Endothelial cell (in vitro differentiated cells): ENCODE measurements at regions not wholly inside any gene's neighbourhood (a gene's known extent, or its start where the extent isn't known, plus 50 kb on each side); places are given as distances from the start of the nearest gene placed in this dataset.

Source experiments
- DNase-seq: peaks from one replicate; pipeline ENCODE4 v3.0.0; 2021; ENCODE audit warnings: low spot score
- H3K27ac Mint-ChIP-seq: one replicate; pipeline ENCODE4 v1.8.0; 2021; ENCODE audit warnings: mixed read lengths, inconsistent platforms; ENCODE audit not compliant: unreplicated experiment
- H3K27me3 Mint-ChIP-seq: one replicate; pipeline ENCODE4 v1.8.0; 2021; ENCODE audit warnings: mild to moderate bottlenecking, moderate library complexity, mixed read lengths, inconsistent platforms; ENCODE audit not compliant: unreplicated experiment
- H3K36me3 Mint-ChIP-seq: one replicate; pipeline ENCODE4 v1.8.0; 2021; ENCODE audit warnings: mild to moderate bottlenecking, low read depth, mixed read lengths, inconsistent platforms; ENCODE audit not compliant: unreplicated experiment
- H3K4me1 Mint-ChIP-seq: one replicate; pipeline ENCODE4 v1.8.0; 2021; ENCODE audit warnings: mild to moderate bottlenecking, mixed read lengths, inconsistent platforms; ENCODE audit not compliant: unreplicated experiment
- H3K4me3 Mint-ChIP-seq: one replicate; pipeline ENCODE4 v1.8.0; 2021; ENCODE audit warnings: mild to moderate bottlenecking, mixed read lengths, inconsistent platforms; ENCODE audit not compliant: unreplicated experiment
- H3K9me3 Mint-ChIP-seq: one replicate; pipeline ENCODE4 v1.8.0; 2021; ENCODE audit warnings: mixed read lengths, inconsistent platforms; ENCODE audit not compliant: unreplicated experiment
- TF ChIP-seq, protein P1 (sequence below): fragments of 200-600 bp; sonication (generic); IDR thresholded peaks from one replicate; pipeline ENCODE4 v1.5.0; 2021; ENCODE audit warnings: antibody characterized with exemption; ENCODE audit not compliant: unreplicated experiment

GRCh38 chr4:120508036-120508435 is 414.5 kb downstream of the PRDM5 start:
- DNase-seq = no peak
- Mint-ChIP-seq H3K4me1 (no peaks in the 10 kb centered on the region), H3K36me3 (no peaks in the 10 kb centered on the region), H3K4me3 (no peak overlapping the region), H3K27me3 (no peaks in the 10 kb centered on the region), H3K27ac (no peak overlapping the region), H3K9me3 (no peaks in the 10 kb centered on the region)
- TF ChIP-seq, protein P1, sequence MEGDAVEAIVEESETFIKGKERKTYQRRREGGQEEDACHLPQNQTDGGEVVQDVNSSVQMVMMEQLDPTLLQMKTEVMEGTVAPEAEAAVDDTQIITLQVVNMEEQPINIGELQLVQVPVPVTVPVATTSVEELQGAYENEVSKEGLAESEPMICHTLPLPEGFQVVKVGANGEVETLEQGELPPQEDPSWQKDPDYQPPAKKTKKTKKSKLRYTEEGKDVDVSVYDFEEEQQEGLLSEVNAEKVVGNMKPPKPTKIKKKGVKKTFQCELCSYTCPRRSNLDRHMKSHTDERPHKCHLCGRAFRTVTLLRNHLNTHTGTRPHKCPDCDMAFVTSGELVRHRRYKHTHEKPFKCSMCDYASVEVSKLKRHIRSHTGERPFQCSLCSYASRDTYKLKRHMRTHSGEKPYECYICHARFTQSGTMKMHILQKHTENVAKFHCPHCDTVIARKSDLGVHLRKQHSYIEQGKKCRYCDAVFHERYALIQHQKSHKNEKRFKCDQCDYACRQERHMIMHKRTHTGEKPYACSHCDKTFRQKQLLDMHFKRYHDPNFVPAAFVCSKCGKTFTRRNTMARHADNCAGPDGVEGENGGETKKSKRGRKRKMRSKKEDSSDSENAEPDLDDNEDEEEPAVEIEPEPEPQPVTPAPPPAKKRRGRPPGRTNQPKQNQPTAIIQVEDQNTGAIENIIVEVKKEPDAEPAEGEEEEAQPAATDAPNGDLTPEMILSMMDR = no peak

GRCh38 chr4:120506536-120506935 is 416.0 kb downstream of the PRDM5 start:
- Mint-ChIP-seq H3K27ac (no peak overlapping the region), H3K27me3 (no peaks in the 10 kb centered on the region), H3K4me1 (no peaks in the 10 kb centered on the region), H3K9me3 (peaks cover 5% of the 10 kb centered on the region), H3K36me3 (peaks cover 4% of the 10 kb centered on the region), H3K4me3 (no peak overlapping the region)
- DNase-seq = no peak
- TF ChIP-seq, protein P1 = no peak

DNA sequence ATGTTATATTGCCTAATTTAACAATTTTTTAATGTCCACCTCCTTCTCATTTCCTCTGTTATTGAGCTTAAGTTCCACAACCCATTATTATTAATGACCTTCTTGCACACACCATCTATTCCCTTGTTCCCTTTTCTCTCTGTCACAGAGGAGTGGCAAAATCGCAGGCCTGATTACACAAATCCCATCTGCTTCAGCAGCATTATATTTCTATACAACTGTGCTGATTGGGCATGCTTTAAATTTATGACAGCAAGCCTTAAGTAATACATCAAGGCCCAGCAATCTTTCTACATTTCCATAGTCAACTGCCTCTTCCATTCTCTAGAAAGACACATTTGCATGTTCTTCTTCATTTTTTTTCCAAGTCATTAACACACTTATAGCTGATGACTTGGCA is 423.8 kb downstream of the PRDM5 start:
- no peak for DNase-seq
- H3K9me3 Mint-ChIP-seq = peaks cover 5% of the 10 kb centered on the region
- peaks cover 2% of the 10 kb centered on the region for H3K27me3 Mint-ChIP-seq
- TF ChIP-seq, protein P1 = no peak
- no peak overlapping the region for H3K4me3 Mint-ChIP-seq
- peaks cover 4% of the 10 kb centered on the region for H3K36me3 Mint-ChIP-seq
- H3K4me1 Mint-ChIP-seq = no peaks in the 10 kb centered on the region
- H3K27ac Mint-ChIP-seq = no peak overlapping the region

DNA sequence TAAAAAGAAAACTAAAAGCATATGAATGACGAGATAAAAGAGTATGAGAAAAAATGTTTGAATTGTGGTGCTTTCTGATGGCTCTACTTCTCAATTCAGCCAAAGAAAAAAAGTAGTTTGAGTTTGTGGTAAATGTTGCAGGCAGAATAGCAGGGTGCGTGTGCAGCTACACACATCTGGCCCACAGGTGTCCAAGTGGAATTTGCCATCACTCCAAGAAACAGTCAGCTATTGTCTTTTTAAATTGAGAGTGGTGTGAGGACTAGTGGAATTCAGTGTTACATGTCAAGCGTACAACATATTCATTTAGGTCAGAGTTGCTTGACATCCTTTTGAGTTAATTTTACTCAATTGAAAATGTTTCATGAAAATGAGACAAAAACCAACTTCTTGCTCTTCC is 424.8 kb upstream of the MAD2L1 start:
- no peak for DNase-seq
- no peak overlapping the region for H3K27ac Mint-ChIP-seq
- H3K27me3 Mint-ChIP-seq = no peaks in the 10 kb centered on the region
- TF ChIP-seq, protein P1 = no peak
- no peak overlapping the region for H3K4me3 Mint-ChIP-seq
- H3K9me3 Mint-ChIP-seq = no peaks in the 10 kb centered on the region
- no peaks in the 10 kb centered on the region for H3K4me1 Mint-ChIP-seq
- no peaks in the 10 kb centered on the region for H3K36me3 Mint-ChIP-seq

- Mint-ChIP-seq H3K9me3 (no peaks in the 10 kb centered on the region), H3K4me3 (no peak overlapping the region), H3K4me1 (no peaks in the 10 kb centered on the region), H3K36me3 (no peaks in the 10 kb centered on the region), H3K27ac (no peak overlapping the region), H3K27me3 (no peaks in the 10 kb centered on the region)
- DNase-seq = no peak
- TF ChIP-seq, protein P1 = no peak
Observed at GRCh38 chr4:120481756-120482155, 415.1 kb upstream of the MAD2L1 start.
